DMS 273 (cell line): ENCODE measurements at regions not wholly inside any gene's neighbourhood (a gene's known extent, or its start where the extent isn't known, plus 50 kb on each side); places are given as distances from the start of the nearest gene placed in this dataset.
A peak's percentile ranks its signal among the peaks of the same experiment; 100 is the strongest.
"Not testable (repeated sequence)": the region's sequence is repeated elsewhere in the genome, so short reads cannot be mapped to it uniquely, and the experiment has no call there.

Experiments used
- DNase-seq: peaks from one replicate; lab custom pipeline; 2025; ENCODE audit not compliant: unreplicated experiment; lab: John Stamatoyannopoulos, UW

DNA sequence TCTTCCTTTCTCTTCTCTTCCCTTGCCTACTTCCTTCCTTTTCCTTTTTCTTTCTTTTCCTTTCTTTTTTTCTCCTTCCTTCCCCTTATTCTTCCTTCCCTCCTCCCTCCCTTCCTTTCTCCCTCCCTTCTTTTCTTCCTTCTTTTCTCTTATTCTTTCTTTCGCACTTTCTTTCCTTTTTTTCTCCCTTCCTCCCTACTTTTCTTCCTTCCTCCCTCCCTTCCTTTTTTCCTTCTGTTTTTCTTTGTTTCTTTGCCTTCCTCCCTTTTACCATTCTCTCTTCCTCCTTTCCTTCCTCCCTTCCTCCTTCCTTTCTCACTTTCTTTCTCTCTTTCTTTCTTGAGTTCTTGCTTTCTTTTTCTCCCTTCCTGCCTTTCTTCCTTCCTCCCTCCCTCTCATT is 416.5 kb downstream of the ANKRD30B start:
- DNase-seq, result not testable (repeated sequence)

DNA sequence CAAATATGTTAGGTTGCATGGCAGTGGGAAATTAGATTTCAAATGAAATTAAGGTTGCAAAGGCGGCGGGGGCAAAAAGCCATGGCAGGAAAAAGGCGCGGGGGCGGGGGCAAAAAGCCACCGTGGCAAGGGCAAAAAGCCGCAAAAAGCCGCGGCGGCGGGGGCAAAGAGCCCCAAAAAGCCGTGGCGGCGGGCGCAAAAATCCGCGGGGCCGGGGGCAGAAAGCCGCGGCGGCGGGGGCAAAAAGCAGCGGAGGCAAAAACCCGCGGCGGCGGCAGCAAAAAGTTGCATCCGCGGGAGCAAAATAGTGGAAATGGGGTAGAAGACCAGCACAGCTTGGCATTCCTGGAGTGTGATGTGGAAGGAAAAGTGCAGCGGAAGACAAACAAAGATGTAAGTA is 417.1 kb downstream of the ANKRD30B start:
- peak; percentile 1 for DNase-seq

DNA sequence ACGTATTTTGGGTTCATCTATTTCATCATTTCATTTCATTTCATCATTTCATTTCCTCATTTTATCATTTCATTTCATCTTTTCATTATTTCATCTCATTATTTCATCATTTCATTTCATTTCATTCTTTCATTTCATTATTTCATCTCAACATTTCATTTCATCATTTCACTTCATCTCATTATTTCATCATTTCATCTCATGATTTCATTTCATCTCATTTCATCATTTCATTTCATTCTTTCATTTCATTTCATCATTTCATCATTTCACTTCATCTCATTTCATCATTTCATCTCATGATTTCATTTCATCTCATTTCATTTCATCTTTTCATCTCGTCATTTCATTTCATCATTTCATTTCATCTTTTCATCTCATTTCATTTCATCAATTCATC is 445.1 kb downstream of the ANKRD30B start:
- not testable (repeated sequence) for DNase-seq

DNA sequence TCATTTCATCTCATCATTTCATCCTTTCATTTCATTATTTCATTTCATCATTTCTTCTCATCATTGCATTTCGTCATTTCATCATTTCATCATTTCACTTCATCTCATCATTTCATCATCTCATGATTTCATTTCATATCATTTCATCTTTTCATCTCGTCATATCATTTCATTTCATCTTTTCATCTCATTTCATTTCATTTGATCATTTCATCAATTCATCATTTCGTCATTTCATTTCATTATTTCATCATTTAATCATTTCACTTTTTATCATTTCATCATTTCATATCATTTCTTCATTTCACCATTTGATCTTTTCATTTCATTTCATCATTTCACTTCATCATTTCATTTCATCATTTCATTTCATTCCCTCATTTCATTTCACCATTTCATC is 445.8 kb downstream of the ANKRD30B start:
- not testable (repeated sequence) for DNase-seq

DNA sequence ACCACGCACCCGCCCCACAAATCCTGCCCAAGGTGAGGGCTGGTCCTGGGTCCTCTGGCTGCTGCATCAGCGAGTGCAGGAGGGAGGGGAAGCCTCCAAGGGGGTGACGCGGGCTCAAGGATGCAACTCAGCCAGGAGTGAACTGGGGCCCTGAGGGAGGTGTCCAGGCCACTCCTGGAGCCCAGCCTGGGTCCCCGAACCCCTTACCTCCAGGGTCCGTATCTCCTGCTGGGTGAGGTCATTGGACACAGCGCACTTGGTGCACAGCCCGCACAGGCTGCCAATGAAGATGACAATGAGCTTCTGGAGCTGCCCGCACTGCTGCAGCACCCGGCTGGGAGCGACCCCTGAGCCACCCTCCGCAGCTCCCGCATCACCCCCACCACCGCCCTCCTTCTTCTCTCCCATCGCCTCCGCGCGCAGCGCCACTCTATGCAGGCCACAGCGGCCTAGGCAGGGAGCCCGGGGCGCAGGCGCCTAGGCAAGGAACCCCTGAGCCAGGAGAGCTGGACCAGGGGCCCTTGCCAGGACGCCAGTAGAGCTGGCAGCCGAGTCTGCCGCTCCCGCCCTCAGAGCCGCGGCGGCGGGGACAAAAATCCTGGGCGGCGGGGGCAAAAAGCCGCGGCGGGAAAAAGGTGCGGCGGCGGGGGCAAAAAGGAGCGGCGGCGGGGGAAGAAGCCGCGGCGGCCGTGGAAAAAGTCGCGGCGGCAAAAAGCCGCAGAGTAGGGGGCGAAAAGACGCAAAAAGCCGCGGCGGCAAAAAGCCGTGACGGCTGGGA is 449.6 kb downstream of the ANKRD30B start:
- DNase-seq, result peak; percentile 65

DNA sequence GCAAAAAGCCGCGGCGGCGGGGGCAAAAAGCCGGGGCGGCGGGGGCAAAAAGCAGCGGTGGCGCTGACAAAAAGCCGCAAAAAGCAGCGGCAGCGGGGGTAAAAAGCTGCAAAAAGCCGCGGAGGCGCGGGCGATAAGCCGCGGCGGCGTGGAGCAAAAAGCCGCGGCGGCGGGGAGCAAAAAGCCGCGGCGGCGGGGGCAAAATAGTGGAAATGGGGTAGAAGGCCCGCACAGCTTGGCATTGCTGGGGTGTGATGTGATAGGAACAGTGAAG is 450.1 kb downstream of the ANKRD30B start:
- peak; percentile 65 for DNase-seq
